ENCODE measurements at regions not wholly inside any gene's neighbourhood (a gene's known extent, or its start where the extent isn't known, plus 50 kb on each side); places are given as distances from the start of the nearest gene placed in this dataset.
"Not testable (repeated sequence)": the region's sequence is repeated elsewhere in the genome, so short reads cannot be mapped to it uniquely, and the experiment has no call there.

DNA sequence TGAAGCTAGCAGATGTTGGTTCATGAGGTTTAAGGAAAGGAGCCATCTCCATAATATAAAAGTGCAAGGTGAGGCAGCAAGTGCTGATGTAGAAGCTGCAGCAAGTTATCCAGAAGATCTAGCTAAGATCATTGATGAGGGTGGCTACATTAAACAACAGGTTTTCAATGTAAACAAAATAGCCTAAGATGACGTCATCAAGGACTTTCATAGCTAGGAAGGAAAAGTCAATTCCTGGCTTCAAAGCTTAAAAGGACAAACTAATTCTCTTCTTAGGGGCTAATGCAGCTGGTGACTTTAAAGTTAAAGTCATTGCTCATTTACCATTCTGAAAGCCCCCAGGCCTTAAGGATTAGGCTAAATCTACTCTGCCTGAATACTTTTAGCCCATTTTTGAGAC lies 141.9 kb downstream of the MID1IP1 start:
- no peak for DNase-seq

DNA sequence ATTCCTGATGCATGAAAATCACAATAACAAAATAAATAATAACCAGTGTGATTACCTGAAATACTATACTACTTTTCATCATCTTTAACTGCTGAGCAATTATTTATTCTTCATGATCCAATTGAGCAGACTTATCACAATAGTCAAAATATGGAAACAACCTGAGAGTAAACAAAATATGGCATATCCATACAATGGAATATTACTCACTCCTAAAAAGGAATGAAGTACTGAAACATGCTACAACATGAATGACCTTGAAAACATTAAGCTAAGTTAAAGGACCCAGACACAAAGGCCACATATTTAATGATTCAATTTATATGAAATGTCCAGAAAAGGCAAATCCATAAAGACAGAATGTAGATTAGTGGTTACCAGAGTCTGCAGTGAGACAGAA lies 146.8 kb downstream of the MID1IP1 start:
- DNase-seq = no peak

- DNase-seq = no peak
Measured at GRCh38 chrX:38954520-38954919, 153.3 kb downstream of the MID1IP1 start.

- DNase-seq = no peak
Measured at GRCh38 chrX:38959736-38960135, 158.5 kb downstream of the MID1IP1 start.

GRCh38 chrX:38960137-38960536 lies 158.9 kb downstream of the MID1IP1 start:
- DNase-seq = no peak

DNA sequence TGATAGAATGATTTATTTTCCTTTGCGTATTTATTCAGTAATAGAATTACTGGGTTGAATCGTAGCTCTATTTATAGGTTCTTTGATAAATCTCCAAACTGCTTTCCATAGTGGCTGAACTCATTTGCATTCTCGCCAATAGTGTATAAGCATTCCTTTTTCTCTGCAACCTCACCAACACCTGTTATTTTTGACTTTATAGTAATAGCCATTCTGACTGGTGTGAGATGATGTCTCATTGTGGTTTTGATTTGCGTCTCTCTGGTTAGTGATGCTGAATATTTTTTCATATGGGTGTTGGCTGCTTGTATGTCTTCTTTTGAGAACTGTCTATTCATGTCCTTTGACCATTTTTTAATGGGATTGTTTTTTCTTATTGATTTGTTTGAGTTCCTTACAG lies 160.7 kb downstream of the MID1IP1 start:
- DNase-seq = no peak

DNA sequence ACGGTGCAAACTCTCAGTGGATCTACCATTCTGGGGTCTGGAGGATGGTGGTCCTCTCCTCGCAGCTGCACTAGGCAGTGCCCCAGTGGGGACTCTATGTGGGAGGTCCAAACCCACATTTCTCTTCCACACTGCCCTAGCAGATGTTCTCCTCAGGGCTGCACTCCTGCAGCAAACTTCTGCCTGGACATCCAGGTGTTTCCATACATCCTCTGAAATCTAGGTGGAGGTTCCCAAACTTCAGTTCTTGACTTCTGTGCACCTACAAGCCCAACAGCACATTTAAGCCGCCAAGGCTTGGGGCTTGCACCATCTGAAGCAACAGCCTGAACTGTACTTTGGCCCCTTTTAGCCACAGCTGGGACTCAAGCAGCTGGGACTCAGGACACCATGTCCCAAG lies 162.0 kb downstream of the MID1IP1 start:
- not testable (repeated sequence) for DNase-seq

- no peak for DNase-seq
Measured at GRCh38 chrX:38965888-38966287, 164.6 kb downstream of the MID1IP1 start.

DNA sequence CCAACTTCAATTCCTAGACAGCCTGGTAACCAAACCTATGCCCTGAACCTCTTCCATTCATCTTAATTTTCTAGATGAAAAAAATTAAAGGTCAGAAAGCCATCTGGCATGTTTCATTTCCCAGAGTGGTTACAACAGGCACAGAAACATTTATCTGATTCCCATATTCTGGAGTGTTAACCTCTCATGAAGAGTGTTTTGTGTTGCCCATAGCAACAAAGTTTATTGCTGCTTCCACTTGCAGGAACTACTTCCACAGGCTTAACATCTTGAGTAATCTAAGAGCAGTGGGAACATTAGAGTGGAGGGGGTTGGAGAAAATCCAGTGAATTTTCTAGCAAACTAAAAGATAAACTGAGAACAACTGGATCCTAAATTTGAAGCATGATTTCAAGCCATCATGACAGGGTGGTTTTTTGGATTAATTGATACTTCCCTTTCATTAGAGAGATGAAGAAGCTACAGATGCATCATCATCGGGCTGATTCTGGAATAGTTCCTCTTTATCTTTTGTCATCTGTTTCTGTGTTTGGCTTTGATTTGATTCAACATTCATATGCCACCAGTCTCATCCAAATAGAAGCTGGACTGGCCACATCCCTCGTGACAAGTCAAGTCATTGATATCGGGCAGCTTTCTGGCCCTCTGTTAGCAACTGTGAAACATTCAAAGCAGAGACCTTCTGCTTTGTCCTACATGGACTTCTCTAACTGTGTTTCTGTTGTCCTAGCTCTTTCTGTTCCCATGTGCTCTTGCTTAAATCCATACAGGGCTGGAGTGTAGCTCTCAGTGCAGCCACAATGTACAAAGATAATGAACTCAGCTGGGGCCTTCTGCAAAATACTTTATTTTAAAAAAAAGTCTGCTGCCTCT lies 167.3 kb downstream of the MID1IP1 start:
- no peak for DNase-seq

DNA sequence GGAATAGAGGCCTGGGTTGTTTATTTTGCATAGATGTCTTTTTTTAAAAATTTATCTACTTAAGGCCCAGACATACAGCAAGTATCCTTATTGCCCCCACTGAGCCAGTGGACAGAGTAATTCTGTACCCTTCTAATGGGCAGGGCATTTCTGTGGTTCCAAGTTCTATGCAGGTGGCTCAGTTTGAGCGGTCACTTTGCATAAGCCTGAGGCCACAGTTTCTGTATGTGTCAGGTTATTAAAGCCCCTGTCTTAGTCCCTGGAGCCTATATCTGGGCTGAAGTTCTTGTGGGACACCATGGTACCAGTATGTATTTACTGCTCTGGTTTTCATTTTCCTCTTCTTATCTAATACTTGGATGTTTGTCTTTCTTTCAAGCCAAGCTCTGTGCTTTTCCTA lies 168.8 kb downstream of the MID1IP1 start:
- no peak for DNase-seq

GRCh38 chrX:38970845-38971244 lies 169.6 kb downstream of the MID1IP1 start:
- DNase-seq = no peak

- DNase-seq = no peak
Measured at GRCh38 chrX:38973322-38973721, 172.1 kb downstream of the MID1IP1 start.

DNA sequence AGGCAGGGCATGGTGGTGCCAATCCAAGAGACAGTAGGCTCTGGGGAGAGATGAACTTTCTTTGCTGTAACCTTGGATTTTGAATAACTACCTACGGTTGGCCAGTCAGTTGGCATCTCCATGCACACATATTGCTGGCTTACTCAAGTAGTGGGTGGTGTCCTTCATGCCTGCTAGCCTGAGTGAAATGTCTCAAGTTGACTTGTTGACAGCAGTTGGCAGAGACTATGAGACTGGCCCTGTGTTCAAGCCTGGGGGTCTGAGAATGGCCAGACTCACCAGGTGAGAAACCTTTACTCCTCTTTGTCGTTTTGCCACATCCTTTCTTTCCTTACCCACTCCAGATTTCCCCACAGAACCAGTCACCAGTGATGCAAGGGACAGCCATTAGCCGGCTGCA lies 173.3 kb downstream of the MID1IP1 start:
- DNase-seq = no peak

DNA sequence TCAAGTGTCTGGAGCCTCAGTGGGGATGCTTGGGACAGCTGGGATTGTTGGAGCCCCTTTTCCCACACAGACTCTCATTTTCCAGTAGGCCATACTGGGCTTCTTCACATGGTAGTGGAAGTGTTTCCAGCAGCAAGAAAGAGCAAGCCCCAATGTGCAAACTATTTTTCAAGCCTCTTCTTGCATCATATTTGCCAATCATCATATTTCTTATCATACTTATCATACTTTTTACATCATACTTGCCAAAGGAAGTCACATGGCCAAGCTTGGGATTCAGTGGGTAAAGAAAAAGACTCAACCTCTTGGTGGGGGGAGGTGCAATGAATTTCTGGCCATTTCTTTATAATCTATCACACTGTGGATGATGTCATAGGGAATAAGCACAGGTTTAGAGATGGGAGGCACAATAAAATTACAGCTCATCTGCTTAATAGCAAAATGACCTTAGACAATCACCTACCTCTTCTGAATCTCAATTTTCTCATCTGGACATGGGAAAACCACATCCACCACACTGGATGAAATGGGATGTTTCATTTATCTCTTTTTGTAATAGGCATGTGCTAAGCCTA lies 174.2 kb downstream of the MID1IP1 start:
- no peak for DNase-seq

- DNase-seq = no peak
Measured at GRCh38 chrX:38982370-38982769, 181.1 kb downstream of the MID1IP1 start.

- DNase-seq = no peak
Measured at GRCh38 chrX:38982843-38983242, 181.6 kb downstream of the MID1IP1 start.

DNA sequence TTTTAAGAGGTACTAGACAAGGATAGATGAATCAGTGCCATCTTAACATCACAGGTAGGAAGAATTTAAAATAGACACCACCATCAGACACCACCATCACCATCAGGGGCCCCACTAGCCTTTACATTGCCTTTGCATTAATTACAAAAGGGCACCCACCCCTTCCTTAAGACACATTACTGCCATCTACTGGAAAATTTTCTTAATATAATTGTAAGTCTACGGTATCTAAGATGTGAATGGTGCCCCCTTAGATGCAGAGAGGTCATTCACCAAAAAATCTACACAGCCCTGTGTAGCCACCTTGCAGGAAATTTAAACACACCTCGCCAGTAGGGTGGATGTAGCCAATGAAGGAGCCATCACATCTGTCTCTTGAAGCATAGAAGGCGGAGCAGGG lies 184.1 kb downstream of the MID1IP1 start:
- DNase-seq = no peak

GRCh38 chrX:38985945-38986344 lies 184.7 kb downstream of the MID1IP1 start:
- no peak for DNase-seq

GRCh38 chrX:38986586-38986985 lies 185.3 kb downstream of the MID1IP1 start:
- DNase-seq = no peak

- no peak for DNase-seq
Measured at GRCh38 chrX:38987198-38987651, 186.0 kb downstream of the MID1IP1 start.

DNA sequence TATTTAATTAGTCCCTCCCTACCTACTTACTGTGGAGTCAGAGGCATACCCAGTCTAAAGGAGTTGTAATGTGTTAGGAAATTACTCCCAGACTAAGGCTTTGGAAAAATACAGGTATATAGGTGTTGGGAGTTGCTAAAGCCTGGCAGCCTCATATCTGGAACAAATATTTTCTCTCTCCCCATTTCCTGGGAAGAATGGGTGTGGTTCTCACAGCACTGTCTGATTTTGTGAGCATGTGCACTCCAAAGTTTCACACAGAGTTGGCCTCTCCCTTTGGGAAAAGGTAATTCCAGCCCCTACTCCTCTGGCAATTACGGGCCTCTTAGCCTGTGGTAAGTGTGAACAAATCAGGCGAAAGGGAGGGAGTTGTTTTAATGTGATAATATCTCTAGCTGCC lies 187.0 kb downstream of the MID1IP1 start:
- DNase-seq = no peak

GRCh38 chrX:38989076-38989475 lies 187.8 kb downstream of the MID1IP1 start:
- DNase-seq = no peak

DNA sequence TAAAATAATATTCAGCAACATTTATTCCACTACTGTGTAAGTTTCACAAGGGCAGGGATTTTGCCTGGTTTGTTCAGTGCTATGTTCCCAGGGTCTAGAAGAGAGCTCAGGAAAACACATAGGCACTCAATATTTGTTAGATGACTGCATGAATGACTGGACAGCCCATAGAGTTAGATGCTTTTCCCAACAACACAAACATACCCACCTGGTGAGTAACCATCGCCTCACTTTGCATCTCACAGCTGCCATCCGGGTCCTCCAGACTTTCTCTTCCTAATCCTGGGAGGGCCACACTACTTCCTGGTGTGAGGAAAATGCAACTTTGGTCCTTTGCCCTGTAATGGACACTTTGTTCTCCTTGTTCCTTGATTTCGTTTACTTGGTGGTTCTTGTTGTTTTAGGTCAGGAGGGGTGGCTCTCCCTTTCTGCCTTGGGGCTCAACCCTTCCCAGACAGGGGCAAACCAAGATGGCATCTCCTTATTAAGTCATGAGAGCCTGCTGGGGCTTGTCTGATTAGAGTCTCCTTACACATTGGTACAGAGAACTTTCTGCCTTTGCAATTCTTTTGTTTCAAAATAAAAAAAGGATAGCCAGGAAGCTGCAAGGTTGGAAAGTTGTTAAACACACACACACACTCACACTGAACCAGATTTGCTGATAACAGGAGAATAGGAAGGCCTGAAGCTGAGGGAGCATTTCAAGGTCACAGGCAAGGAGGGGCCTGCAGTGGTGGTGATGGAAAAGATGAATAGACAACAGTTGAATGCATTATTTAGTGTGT lies 190.6 kb downstream of the MID1IP1 start:
- DNase-seq = no peak

All from activated T-cell treated with anti-CD3 and anti-CD28 coated beads for 4 hours (primary cell).